GM23338 (cell line): ENCODE measurements at regions not wholly inside any gene's neighbourhood (a gene's known extent, or its start where the extent isn't known, plus 50 kb on each side); places are given as distances from the start of the nearest gene placed in this dataset.

Source experiments
- ATAC-seq: fragments of 200-7000 bp; cut with Tn5 transposase; 3 replicates; pipeline ENCODE4 v1.9.1; 2020
- DNase-seq: peaks from one replicate; pipeline ENCODE4 v3.0.0-alpha.2; 2015; ENCODE audit warnings: low spot score
- H2AFZ ChIP-seq: fragments of 200-600 bp; sonication (generic); 2 replicates; pipeline ENCODE4 v1.8.0; 2016; ENCODE audit warnings: antibody characterized with exemption, mild to moderate bottlenecking, moderate library complexity
- H3F3A ChIP-seq: fragments of 200-600 bp; sonication (generic); replicated peaks from 2 replicates; pipeline ENCODE4 v1.8.0; 2017; ENCODE audit warnings: antibody characterized with exemption, mixed run types, low read depth
- H3K27ac ChIP-seq: fragments of 200-600 bp; sonication (generic); 2 replicates; pipeline ENCODE4 v1.6.1; 2016; ENCODE audit warnings: low read depth
- H3K27me3 ChIP-seq: fragments of 200-600 bp; sonication (generic); 2 replicates; pipeline ENCODE4 v1.8.0; 2016; ENCODE audit warnings: mild to moderate bottlenecking, mixed run types, moderate library complexity; ENCODE audit not compliant: insufficient read depth
- H3K36me3 ChIP-seq: fragments of 200-600 bp; sonication (generic); 2 replicates; pipeline ENCODE4 v1.8.0; 2016; ENCODE audit warnings: mild to moderate bottlenecking; ENCODE audit not compliant: insufficient read depth
- H3K4me1 ChIP-seq: fragments of 200-600 bp; sonication (generic); 2 replicates; pipeline ENCODE4 v1.8.0; 2016; ENCODE audit warnings: mild to moderate bottlenecking, moderate library complexity; ENCODE audit not compliant: insufficient read depth
- H3K4me2 ChIP-seq: fragments of 200-600 bp; sonication (generic); 2 replicates; pipeline ENCODE4 v1.7.1; 2017; ENCODE audit warnings: mixed run types
- H3K4me3 ChIP-seq: fragments of 200-600 bp; sonication (generic); 2 replicates; pipeline ENCODE4 v1.6.1; 2016; ENCODE audit warnings: mixed run types
- H3K79me2 ChIP-seq: fragments of 200-600 bp; sonication (generic); replicated peaks from 2 replicates; pipeline ENCODE4 v1.8.0; 2017; ENCODE audit warnings: mild to moderate bottlenecking; ENCODE audit not compliant: insufficient read depth
- H3K9me2 ChIP-seq: fragments of 200-600 bp; sonication (generic); 2 replicates; pipeline ENCODE4 v1.8.0; 2017; ENCODE audit not compliant: insufficient read depth
- H4K20me1 ChIP-seq: fragments of 200-600 bp; sonication (generic); replicated peaks from 2 replicates; pipeline ENCODE4 v1.8.0; 2017; ENCODE audit warnings: mild to moderate bottlenecking; ENCODE audit not compliant: insufficient read depth
- H3K27ac Mint-ChIP-seq: 2 replicates; pipeline ENCODE4 v1.8.0; 2020; ENCODE audit warnings: inconsistent platforms, mild to moderate bottlenecking, moderate library complexity, mixed read lengths
- H3K27me3 Mint-ChIP-seq: 3 replicates; pipeline ENCODE4 v1.8.0; 2022; ENCODE audit warnings: low read depth, mild to moderate bottlenecking, moderate library complexity, mixed read lengths, inconsistent platforms; ENCODE audit not compliant: insufficient read depth, poor library complexity
- H3K36me3 Mint-ChIP-seq: 3 replicates; pipeline ENCODE4 v1.8.0; 2021; ENCODE audit warnings: low read depth, mild to moderate bottlenecking, inconsistent platforms, moderate library complexity, mixed read lengths
- H3K4me1 Mint-ChIP-seq: 3 replicates; pipeline ENCODE4 v1.8.0; 2020; ENCODE audit warnings: mild to moderate bottlenecking, inconsistent platforms, mixed read lengths
- H3K4me3 Mint-ChIP-seq: 3 replicates; pipeline ENCODE4 v1.8.0; 2021; ENCODE audit warnings: moderate library complexity, mild to moderate bottlenecking, inconsistent platforms, mixed read lengths
- H3K9me3 Mint-ChIP-seq: 3 replicates; pipeline ENCODE4 v1.8.0; 2020; ENCODE audit warnings: moderate library complexity, mild to moderate bottlenecking, inconsistent platforms, mixed read lengths
- CREB1 ChIP-seq: fragments of 250-450 bp; sonication (Bioruptor Pico); IDR thresholded peaks from 2 replicates; pipeline ENCODE4 v1.5.0; 2020; ENCODE audit warnings: low read depth, mild to moderate bottlenecking, moderate library complexity
- CTCF ChIP-seq, 2 experiments: fragments of 200-600 bp in 1 of 2; sonication (generic) in 1 of 2; conservative IDR thresholded peaks; 2 replicates each; pipeline versions ENCODE4 v1.5.1 to v1.6.1; 2016 to 2017; ENCODE audit warnings: antibody characterized with exemption in 2 of 2, low read depth in 2 of 2, mild to moderate bottlenecking in 2 of 2, moderate library complexity in 1 of 2
- ETS1 ChIP-seq: IDR thresholded peaks from 2 replicates; pipeline ENCODE4 v1.6.1; 2016; ENCODE audit warnings: antibody characterized with exemption
- EZH2 ChIP-seq: fragments of 200-600 bp; sonication (generic); IDR thresholded peaks from one replicate; pipeline ENCODE4 v1.8.0; 2017; ENCODE audit warnings: antibody characterized with exemption, mild to moderate bottlenecking, low read depth; ENCODE audit not compliant: unreplicated experiment
- EZH2phosphoT487 ChIP-seq: fragments of 200-600 bp; sonication (generic); IDR thresholded peaks from one replicate; pipeline ENCODE4 v1.8.1; 2018; ENCODE audit warnings: antibody characterized with exemption; ENCODE audit not compliant: unreplicated experiment
- NANOG ChIP-seq: IDR thresholded peaks from 2 replicates; pipeline ENCODE4 v1.6.1; 2016; ENCODE audit warnings: antibody characterized with exemption, borderline replicate concordance
- POLR2AphosphoS5 ChIP-seq: IDR thresholded peaks from 2 replicates; pipeline ENCODE4 v1.6.1; 2016; ENCODE audit warnings: antibody characterized with exemption, low read depth
- REST ChIP-seq: IDR thresholded peaks from one replicate; pipeline ENCODE4 v1.6.1; 2018; ENCODE audit warnings: antibody characterized with exemption; ENCODE audit not compliant: unreplicated experiment
- STAT1 ChIP-seq: IDR thresholded peaks from one replicate; pipeline ENCODE4 v1.6.1; 2016; ENCODE audit warnings: antibody characterized with exemption; ENCODE audit not compliant: unreplicated experiment
- ZNF114 ChIP-seq: fragments of 250-450 bp; sonication (Bioruptor Pico); IDR thresholded peaks from 2 replicates; pipeline ENCODE4 v1.5.0; 2020; ENCODE audit warnings: mild to moderate bottlenecking, moderate library complexity
- ZNF331 ChIP-seq: fragments of 250-450 bp; sonication (Bioruptor Pico); IDR thresholded peaks from 2 replicates; pipeline ENCODE4 v1.5.0; 2020; ENCODE audit warnings: low read depth, mild to moderate bottlenecking, moderate library complexity
- ZNF462 ChIP-seq: fragments of 250-450 bp; sonication (Bioruptor Pico); IDR thresholded peaks from 2 replicates; pipeline ENCODE4 v1.5.0; 2020; ENCODE audit warnings: mild to moderate bottlenecking, moderate library complexity

GRCh38 chr12:20317554-20317953 is 50.8 kb upstream of the PDE3A start:
- no peaks in the 10 kb centered on the region for H3K9me2 ChIP-seq
- no peak for TF ChIP-seq ZNF331 (CRISPR knock-in tag)
- no peak for TF ChIP-seq EZH2
- TF ChIP-seq CREB1 (CRISPR knock-in tag), result no peak
- no peak for TF ChIP-seq ETS1
- TF ChIP-seq CTCF (conservative IDR thresholded peaks at IDR 0.05; ENCODE audit: low read depth in 2 of 2), result no peak
- TF ChIP-seq NANOG, result no peak
- no peak for TF ChIP-seq POLR2AphosphoS5
- no peak for TF ChIP-seq ZNF114 (CRISPR knock-in tag)
- TF ChIP-seq EZH2phosphoT487, result no peak
- TF ChIP-seq STAT1, result no peak
- no peak for TF ChIP-seq ZNF462
- no peak for TF ChIP-seq REST

More at GRCh38 chr12:20317554-20317953, 50.8 kb upstream of the PDE3A start:
- Mint-ChIP-seq H3K4me3 (no peak overlapping the region), H3K9me3 (no peaks in the 10 kb centered on the region), H3K36me3 (no peaks in the 10 kb centered on the region), H3K4me1 (peaks cover 26% of the 10 kb centered on the region), H3K27me3 (no peaks in the 10 kb centered on the region), H3K27ac (no peak overlapping the region)
- Histone ChIP-seq H4K20me1 (no peaks in the 10 kb centered on the region), H3K4me2 (no peak overlapping the region), H3K36me3 (no peaks in the 10 kb centered on the region), H3K27me3 (no peaks in the 10 kb centered on the region), H2AFZ (peak overlapping the region; percentile 12; the same call in 1 of the 2 replicates), H3K4me3 (no peak overlapping the region), H3K27ac (no peak overlapping the region), H3K79me2 (no peaks in the 10 kb centered on the region), H3F3A (no peaks in the 10 kb centered on the region), H3K4me1 (peaks cover 34% of the 10 kb centered on the region)
- DNase-seq, result no peak
- ATAC-seq, result no peak
